OCI-M1 (cell line): ENCODE measurements at regions not wholly inside any gene's neighbourhood (a gene's known extent, or its start where the extent isn't known, plus 50 kb on each side); places are given as distances from the start of the nearest gene placed in this dataset.
"Not testable (repeated sequence)": the region's sequence is repeated elsewhere in the genome, so short reads cannot be mapped to it uniquely, and the experiment has no call there.

Source experiments
- DNase-seq: peaks from one replicate; lab custom pipeline; 2025; lab: John Stamatoyannopoulos, UW

- DNase-seq: no peak
Observed at GRCh38 chr12:114616081-114616480, 67.9 kb downstream of the TBX3 start.

DNA sequence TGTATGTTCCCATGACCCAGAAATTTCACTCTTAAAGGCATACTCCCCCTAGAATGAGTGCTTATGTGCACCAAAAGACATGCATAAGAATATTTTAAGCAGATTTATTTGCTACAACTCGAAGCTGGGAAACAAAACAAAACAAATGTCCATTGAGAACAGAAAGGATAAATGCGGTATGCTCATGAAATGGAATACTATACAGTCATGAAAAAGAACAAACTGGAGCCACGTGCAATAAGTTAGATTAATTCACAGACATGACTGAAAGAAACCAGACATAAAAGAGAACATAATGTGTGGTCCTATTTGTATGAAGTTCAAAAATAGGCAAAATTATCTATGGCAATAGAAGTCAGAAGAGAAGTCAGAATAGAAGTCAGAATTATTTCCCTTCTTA lies 69.9 kb downstream of the TBX3 start:
- DNase-seq: no peak

DNA sequence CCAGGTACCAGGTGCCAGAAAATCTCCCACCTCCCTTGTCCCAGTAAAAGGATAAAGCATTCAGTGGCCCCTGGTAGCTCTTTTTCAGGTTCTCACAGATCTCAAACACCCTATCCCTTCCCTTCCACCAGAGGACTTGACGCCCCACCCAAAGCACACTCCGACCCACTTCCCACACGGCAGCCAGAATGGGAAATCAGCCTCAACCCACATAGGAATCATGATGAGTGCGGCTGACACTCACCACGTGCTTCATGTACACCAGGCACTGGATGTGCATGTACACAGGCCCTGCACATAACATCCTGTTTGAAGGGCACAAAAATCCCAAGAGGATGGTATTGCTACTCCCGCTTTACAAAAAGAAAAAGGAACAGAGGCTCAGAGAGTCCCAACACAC lies 71.9 kb downstream of the TBX3 start:
- DNase-seq: no peak

GRCh38 chr12:114611145-114612018 lies 72.6 kb downstream of the TBX3 start:
- DNase-seq: no peak

DNA sequence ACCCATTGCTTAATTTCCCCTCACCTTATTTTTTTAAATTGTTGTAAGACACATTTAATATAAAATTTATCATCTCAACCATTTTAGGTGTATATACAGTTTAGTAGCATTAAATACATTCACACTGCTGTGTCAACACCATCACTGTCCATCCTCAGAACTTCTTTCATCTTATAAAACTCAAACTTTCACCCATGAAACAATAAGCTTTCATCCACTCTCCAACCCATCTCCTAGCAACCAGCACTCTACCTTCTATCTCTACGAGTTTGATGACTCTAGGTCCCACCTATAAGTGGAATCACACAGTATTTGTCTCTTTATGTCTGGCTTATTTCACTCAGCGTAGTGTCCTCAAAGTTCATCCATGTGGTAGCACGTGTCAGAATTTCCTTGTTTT lies 75.5 kb downstream of the TBX3 start:
- DNase-seq: no peak

DNA sequence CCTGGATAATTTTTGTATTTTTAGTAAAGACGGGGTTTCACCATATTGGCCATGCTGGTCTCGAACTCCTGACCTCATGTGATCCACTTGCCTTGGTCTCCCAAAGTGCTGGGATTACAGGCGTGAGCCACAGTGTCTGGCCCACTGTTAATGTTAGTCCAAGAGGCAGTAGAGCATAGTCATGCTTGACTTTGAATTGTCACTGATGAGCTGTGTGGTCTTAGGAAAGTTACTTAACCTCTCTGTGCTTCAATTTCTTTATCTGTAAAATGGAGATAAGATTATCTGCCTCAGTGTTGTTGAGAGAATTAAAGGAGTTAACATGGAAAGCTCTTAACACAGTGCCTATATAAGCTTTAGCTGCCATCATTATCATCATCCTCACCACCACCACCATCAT lies 78.1 kb downstream of the TBX3 start:
- DNase-seq: no peak

- DNase-seq: no peak
Observed at GRCh38 chr12:114604606-114605005, 79.4 kb downstream of the TBX3 start.

GRCh38 chr12:114600584-114600983 lies 83.4 kb downstream of the TBX3 start:
- not testable (repeated sequence) for DNase-seq

DNA sequence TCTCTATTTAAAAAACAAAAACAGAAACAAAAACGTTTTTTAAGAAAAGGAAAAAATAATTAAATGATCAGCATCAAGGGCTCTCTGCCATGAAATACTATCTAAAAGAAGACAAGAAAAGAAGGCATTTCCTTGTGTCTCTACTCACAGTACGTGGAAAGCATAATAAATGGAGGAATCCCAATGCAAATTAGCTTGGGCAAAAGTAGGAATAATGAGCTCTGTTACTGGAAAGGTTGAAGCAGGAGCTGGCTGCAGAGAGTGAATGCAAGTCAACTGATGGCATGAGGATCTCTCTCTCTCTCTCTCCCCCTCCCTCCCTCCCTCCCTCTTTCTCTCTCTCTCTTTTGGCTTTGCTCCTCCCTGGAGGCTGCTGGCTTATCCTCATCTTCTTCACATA lies 85.9 kb downstream of the TBX3 start:
- no peak for DNase-seq

DNA sequence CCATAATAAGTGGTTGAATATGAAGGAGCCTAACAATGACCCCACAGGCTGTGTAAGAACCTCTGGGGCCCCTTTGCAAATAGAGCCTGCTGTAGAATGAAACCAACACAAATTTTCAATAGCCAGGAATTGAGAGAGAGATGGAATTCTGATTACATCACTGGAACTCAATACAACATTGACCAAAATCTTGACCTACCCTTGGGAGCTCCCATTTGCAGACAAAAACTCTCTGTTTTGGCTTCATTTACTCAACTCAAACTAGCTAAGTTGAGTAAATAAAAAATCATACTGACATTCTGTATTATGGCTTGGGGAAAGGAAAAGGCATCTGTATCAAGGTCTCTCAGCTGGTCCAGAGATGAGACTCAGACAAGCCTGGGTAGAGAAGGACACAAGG lies 91.0 kb downstream of the TBX3 start:
- no peak for DNase-seq

- DNase-seq: no peak
Observed at GRCh38 chr12:114588061-114588460, 95.9 kb downstream of the TBX3 start.

DNA sequence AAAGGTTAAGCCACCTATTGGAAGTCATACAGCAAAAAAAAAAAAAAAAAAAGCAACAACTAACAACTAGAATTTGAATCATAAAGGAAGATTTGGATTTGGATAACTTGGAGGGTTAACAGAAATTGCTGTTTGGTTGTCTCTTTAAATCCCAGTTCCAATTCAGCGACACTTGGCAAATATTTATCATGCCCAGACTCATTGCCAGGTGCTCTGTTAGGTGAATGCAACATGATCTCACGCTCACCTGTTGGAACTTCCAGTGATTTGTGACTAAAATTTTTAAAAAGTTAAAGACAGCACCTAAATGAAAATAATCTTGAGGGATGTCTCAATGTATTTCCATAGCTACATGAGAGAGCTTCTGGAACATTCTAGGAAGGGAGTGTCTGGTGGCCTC lies 103.7 kb downstream of the TBX3 start:
- DNase-seq: no peak

DNA sequence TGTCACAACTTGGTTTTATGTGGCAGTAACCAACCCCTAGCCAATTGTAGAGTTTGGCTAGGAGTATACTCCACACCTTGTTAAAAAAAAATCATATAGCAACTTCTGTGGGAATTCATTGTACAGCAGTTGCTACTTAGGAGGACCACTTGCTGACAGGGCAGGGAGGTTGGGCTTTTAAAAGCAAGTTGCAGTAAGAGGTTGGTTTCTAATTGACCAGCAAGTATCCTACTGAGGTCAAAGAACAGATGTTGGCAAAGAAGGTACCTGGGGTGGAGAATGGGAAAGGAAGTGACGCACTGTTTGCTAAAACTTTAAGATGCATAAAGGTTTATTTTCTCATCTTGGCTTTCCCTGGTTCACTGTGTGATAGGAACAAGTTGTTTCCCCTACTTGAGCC lies 104.6 kb downstream of the TBX3 start:
- DNase-seq: no peak

GRCh38 chr12:114562654-114563053 lies 121.3 kb downstream of the TBX3 start:
- DNase-seq: no peak

DNA sequence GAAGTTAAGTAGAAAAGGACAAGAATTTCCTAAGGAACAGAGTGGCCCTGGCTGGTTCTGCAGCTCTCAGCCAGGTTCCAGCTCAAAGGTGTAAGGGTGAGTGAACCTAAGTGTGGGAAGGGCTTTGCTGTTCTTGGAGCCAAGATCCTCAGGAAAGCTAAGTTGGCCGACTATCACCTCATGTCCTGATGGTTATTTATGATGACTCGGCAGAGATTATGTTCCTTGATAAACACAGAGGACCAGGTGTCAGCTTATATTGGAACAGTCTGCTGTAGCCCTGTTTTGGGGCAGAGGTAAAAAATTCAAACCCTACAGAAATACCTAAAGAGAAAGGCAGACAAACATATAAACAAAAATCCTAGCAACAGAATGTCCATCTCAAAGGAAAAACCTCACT lies 128.5 kb downstream of the TBX3 start:
- no peak for DNase-seq

GRCh38 chr12:114547636-114548035 lies 136.3 kb downstream of the TBX3 start:
- no peak for DNase-seq

- DNase-seq: no peak
Observed at GRCh38 chr12:114530417-114530816, 124.5 kb upstream of the TBX5 start.

GRCh38 chr12:114529966-114530365 lies 124.0 kb upstream of the TBX5 start:
- DNase-seq: no peak

DNA sequence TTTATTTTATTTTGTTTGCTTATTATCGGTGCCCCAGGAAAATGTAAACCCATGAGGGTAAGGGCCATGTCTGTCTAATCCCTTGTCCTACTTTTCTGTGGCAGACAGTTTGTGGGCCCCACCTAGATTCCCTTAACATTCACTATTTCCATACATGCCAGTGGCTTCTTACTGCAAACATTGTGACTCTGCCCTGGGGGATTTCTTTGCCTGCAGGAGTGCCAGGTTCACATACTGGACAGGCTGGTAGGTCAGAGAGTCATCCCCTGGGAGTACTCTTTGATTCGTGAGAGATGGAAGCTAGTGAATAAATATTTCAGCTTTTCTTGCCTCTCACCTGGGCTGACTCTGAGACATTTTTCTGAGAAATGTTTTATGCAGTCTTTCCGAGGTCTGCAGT lies 122.8 kb upstream of the TBX5 start:
- no peak for DNase-seq

DNA sequence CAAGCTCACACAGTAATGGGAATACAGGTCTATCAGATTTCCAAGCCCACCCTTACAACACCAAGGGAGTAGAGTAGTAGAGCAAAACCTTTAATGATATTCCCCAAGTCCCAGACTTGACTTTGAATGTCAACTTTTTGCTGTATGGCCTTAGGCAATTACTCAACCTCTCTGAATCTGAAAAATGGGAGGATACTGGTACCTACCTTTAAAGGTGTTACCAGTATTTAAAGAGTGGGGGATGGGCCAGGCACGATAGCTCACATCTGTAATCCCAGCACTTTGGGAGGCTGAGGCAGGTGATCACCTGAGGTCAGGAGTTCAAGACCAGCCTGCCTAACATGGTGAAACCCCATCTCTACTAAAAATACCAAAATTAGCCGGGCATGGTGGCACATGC lies 115.2 kb upstream of the TBX5 start:
- DNase-seq: not testable (repeated sequence)

- no peak for DNase-seq
Observed at GRCh38 chr12:114512351-114512750, 106.4 kb upstream of the TBX5 start.

- DNase-seq: peak; percentile 74
Observed at GRCh38 chr12:114508529-114509129, 102.7 kb upstream of the TBX5 start.

DNA sequence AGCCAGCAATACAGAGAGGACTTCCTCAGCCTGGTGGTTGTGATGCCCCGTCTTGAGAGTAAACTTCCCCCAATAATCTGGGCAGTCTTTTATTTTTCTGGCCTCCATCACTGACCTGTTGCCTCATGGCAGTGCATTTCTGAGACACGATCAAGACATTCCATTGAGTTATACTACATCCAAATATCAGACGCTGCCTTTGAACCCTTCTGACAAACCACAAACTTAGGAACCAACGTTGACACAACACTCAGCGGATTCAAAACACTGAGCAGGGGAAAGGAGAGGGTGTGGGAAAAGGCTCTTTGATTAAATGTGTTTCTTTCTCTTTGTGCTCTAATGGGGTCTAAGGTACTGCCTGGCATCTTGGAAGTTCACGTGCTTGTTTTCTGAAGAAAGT lies 100.7 kb upstream of the TBX5 start:
- DNase-seq: no peak

- no peak for DNase-seq
Observed at GRCh38 chr12:114504311-114504710, 98.4 kb upstream of the TBX5 start.
